GM13977 (cell line): ENCODE measurements at regions not wholly inside any gene's neighbourhood (a gene's known extent, or its start where the extent isn't known, plus 50 kb on each side); places are given as distances from the start of the nearest gene placed in this dataset.
"Not testable (repeated sequence)": the region's sequence is repeated elsewhere in the genome, so short reads cannot be mapped to it uniquely, and the experiment has no call there.

Experiments used
- DNase-seq: peaks from one replicate; pipeline ENCODE4 v3.0.0; 2012; ENCODE audit warnings: low spot score
- CTCF ChIP-seq: IDR thresholded peaks from 2 replicates; pipeline ENCODE4 v1.5.1; 2012; ENCODE audit warnings: mild to moderate bottlenecking, control low read depth; ENCODE audit not compliant: insufficient read depth; ENCODE audit errors: extremely low read depth, missing control alignments
- in situ Hi-C: fragments of 300-500 bp; cut with MboI; formaldehyde crosslinking; loops from one replicate; pipeline ENCODE4 v1.12.0; 2022; ENCODE audit warnings: low sequenced_read_pairs, low pct_unique_long_range_greater_than_20kb, mixed read lengths, inconsistent platforms; ENCODE audit not compliant: unreplicated experiment

DNA sequence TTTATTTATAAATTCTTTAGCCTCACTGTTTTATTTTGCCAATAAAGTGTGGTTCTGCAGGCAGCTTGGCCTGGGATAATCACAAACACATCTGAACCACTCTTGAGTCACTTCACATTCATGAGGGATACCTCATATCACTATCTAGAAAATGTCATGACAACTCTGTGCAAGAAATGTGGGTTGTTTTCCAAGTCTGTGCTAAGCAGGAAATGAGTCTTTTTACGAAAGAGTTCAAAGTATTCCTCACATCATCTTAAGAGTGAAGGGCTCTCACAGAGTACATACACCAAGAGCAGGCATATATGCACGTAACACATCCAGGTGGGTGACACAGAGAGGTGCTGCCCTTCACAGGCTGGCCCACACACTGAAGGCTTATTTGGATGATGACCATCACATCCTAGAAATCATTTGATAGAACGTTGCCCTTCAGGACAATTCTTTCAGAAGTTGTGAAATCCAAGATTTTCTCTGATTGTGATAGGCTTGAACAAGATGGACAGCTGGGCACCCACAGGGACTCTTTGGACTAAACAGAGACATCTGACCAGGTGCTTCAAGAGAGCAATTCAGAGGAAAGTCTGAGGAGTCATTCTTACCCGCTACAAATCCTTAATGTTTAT is 811.1 kb upstream of the LRATD1 start:
- no peak for TF ChIP-seq CTCF
- no peak for DNase-seq
- in situ Hi-C loops, result no loop called here

DNA sequence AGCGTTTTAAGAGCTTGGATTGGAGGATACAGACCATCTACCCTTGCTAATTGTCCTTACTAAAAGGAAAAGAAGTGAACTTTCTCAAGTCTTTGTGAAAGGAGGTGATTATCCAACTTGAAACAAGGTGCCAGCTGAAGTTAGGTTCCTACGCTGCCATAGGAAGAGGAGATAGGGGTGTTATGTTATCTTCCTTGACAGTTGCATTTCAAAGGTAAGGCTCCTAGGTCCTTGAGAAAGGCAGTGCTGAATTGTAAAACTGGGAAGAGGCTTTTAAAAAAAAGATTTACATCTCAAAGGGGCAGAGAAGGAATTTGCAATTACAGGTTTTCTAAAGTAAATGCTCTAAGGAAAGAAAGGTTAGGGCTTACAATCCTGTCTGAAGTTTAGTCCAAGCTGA is 810.2 kb upstream of the LRATD1 start:
- no peak for TF ChIP-seq CTCF
- in situ Hi-C loops, result no loop called here

GRCh38 chr2:13826314-13826853 is 806.1 kb upstream of the LRATD1 start:
- in situ Hi-C loops, result no loop called here
- no peak for TF ChIP-seq CTCF
- DNase-seq, result no peak

More for the DNA sequence above, 810.2 kb upstream of the LRATD1 start:
- no peak for DNase-seq

DNA sequence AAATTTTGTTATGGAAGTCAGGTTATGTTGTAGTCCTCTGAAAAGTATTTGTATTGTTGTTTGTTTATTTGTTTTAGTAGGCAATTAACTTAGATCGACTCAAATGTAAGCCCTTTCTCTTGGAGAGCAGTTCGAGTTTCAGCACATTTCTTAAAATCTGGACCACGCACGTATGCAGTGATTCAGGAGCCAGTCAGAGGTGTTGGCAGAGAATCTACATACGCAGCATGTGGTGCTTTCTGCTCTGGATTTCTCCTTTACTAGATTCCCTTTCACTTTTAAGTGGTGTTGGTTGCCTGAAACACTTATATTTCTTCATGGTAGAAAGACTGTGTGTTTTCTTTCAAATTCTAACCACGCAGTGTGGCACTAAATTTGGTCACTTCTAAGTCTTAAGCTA is 773.9 kb upstream of the LRATD1 start:
- DNase-seq, result no peak
- no peak for TF ChIP-seq CTCF
- in situ Hi-C loops, result no loop called here

GRCh38 chr2:13868275-13868674 is 764.2 kb upstream of the LRATD1 start:
- in situ Hi-C loops, result not testable (repeated sequence)

DNA sequence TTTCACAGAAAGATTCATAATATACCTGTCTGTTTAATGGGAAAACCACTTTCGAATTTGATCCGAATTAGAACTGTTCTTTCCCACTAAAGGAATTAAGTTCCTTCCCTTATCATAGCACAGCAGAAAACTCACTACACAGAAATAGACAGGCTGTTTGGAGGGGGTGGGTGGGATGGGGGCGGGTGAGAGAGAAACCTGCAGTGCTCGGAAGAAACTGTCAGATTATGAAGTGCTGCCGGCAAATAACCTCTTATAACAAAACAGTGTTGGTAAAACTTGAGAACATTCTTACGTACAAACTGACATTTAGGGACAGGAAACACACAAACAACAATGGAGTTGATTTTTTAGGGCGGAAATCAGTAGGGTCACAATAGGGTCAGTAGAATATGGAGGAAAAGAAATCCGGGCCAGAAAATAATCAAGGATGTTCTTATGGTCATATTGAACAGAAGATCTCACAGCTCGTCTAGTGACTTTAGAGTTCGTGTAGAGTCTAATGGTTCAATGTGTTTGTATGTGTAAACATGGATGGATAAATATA is 756.0 kb upstream of the LRATD1 start:
- DNase-seq, result no peak
- no peak for TF ChIP-seq CTCF
- in situ Hi-C loops, result no loop called here

More at GRCh38 chr2:13868275-13868674, 764.2 kb upstream of the LRATD1 start:
- DNase-seq, result not testable (repeated sequence)

DNA sequence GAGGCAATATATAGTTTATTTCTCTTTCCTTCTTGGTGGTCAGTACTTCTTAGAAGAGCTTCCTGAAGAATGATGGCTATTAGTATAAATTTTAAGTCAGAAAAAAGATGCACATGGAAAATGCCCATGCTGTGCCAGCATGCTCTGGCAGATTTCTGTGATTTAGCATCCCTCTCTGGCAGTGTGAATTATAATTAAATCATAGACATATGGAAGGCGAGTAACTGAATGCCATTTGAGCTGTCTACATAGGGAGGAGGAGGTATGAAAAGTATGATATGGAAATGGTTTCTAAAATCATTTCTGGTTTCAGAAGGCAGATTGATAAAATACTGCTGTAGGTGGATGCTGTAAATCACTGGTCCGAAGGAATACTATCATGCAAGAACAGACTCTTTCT is 754.9 kb upstream of the LRATD1 start:
- in situ Hi-C loops, result no loop called here
- DNase-seq, result no peak
- TF ChIP-seq CTCF, result no peak
